ENCODE measurements at regions not wholly inside any gene's neighbourhood (a gene's known extent, or its start where the extent isn't known, plus 50 kb on each side); places are given as distances from the start of the nearest gene placed in this dataset.
"Not testable (repeated sequence)": the region's sequence is repeated elsewhere in the genome, so short reads cannot be mapped to it uniquely, and the experiment has no call there.

GRCh38 chr5:136466041-136466415 is 100.7 kb upstream of the TRPC7 start:
- DNase-seq, result no peak

GRCh38 chr5:136458481-136458880 is 93.1 kb upstream of the TRPC7 start:
- no peak for DNase-seq

- peak in 2 of 3 donors; percentile 8 to 21 for DNase-seq
Observed at GRCh38 chr5:136457390-136458013, 92.2 kb upstream of the TRPC7 start.

- DNase-seq, result no peak
Observed at GRCh38 chr5:136455409-136455808, 90.1 kb upstream of the TRPC7 start.

DNA sequence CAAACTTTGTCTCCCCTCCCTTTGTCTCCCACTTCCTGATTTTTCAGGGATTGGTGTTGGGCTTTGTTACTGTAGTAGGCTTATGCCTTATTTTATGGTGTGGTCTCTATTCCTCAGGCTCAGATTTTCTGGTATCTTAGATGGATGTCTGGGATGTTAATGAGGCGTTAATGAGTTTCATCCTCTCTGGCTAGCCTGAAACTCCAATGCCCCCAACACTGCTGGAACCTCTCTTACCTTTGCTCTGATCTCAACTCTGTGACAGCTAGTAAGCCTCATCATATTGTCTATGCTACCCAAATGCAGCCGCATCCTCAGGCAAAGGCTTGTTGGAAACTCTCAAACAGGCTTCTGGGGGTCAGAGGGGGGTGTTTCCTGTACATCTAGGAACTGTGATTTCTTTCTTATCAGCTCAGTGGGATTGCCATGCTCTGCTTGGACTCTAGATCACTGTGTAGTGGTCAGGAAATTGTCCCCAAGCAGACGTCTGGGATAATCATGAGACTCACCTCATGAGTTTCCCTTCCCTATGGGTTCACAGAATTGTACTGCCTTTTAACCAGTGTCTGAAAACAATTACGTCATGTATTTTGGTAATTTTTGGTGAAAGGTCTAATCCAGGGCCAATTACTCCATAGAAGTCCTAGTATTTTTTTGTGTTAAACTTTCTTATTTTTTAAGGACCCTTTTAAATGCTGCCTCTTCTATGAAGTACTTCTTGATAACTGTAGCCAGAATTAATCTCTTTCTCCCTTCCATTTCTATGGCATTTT is 88.8 kb upstream of the TRPC7 start:
- DNase-seq, result no peak

DNA sequence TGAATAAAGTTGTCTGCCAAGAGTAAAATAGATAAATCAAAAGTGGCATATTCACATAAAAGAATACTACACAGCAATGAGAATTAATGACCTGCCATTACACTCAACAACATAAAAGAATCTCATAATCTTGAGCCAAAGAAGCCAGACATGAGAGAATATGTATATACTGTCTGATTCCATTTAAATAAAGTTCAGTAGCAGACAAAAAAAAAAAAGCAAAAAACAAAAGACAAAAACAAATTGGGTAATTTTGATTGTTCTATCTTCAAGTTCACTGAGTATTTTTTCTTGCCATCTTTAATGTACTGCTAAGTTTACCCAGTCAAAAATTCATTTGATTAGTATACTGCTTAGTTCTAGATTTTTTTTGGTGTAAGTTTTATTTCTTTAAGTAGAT is 87.9 kb upstream of the TRPC7 start:
- no peak for DNase-seq

DNA sequence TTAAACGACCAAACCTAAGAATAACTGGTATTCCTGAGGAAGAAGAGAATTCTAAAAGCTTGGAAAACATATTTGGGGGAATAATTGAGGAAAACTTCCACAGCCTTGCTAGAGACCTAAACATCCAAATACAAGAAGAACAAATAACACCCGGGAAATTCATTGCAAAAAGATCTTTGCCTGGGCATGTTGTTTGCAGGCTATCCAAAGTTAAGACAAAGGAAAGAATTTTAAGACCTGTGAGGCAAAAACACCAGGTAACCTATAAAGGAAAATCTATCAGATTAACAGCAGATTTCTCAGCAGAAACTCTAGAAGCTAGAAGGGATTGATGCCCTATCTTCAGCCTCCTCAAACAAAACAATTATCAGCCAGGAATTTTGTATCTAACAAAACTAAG is 82.2 kb upstream of the TRPC7 start:
- not testable (repeated sequence) for DNase-seq

DNA sequence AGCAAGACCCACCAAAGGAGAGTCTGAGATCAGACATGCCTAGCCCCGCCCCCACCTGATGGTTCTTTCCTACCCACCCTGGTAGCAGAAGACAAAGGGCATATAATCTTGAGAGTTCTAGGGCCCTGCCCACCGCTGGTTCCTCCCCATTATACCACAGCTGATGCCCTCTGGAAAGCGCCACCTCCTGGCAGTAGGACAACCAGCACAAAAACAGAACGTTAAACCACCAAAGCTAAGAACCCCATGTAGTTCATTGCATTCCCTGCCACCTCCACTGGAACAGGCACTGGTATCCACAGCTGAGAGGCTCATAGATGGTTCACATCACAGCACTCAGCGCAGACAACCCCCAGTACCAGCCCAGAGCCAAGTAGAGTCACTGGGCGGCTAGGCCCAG is 81.2 kb upstream of the TRPC7 start:
- no peak for DNase-seq

DNA sequence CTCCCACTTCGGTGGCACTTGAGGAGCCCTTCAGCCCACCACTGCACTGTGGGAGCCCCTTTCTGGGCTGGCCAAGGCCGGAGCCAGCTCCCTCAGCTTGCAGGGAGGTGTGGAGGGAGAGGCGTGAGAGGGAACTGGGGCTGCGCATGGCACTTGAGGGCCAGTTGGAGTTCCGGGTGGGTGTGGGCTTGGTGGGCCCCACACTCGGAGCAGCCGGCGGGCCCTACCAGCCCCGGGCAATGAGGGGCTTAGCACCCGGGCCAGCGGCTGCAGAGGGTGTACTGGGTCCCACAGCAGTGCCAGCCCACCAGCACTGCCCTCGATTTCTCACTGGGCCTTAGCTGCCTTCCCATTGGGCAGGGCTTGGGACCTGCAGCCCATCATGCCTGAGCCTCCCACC is 78.8 kb upstream of the TRPC7 start:
- not testable (repeated sequence) for DNase-seq

DNA sequence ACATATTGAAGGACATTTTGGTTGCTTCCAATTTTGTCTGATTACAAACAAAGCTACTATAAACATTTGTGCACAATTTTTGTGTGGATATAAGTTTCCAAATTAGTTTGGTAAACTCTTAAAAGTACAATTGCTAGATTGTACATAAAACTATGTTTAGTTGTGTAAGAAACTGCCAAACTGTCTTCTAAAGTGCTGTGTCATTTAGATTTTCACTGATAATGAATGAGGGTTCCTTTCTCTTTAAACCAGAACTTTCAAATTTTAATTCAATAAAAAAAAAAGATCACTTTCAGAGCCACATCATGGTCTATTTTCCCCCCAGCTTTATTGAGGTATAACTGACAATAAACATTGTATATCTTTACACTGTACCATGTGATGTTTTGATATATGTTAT is 74.0 kb upstream of the TRPC7 start:
- no peak for DNase-seq

- DNase-seq, result no peak
Observed at GRCh38 chr5:136435946-136436543, 70.7 kb upstream of the TRPC7 start.

GRCh38 chr5:136434795-136435194 is 69.5 kb upstream of the TRPC7 start:
- DNase-seq, result no peak

DNA sequence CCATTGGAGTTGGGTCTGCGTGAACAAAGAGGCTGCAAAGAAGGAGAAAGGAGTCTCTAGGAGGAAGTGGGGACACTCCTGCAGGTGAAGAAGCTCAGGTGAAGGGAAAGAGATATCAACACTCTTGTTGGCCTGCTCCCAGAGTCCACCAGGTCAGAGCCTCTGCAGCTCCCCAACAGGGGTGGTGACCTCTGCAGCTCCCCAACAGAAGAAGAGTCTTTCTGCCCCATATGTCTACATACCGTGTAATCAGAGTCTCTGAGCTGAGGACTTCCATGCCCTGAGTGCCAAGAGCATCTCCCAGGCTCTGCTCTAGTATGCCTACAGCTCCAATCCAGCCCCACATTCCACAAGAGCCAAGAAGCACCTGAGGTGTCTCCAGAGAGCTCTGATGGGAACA is 67.4 kb upstream of the TRPC7 start:
- no peak for DNase-seq

- no peak for DNase-seq
Observed at GRCh38 chr5:136430081-136430480, 64.7 kb upstream of the TRPC7 start.

GRCh38 chr5:136427426-136427825 is 62.1 kb upstream of the TRPC7 start:
- DNase-seq, result no peak

DNA sequence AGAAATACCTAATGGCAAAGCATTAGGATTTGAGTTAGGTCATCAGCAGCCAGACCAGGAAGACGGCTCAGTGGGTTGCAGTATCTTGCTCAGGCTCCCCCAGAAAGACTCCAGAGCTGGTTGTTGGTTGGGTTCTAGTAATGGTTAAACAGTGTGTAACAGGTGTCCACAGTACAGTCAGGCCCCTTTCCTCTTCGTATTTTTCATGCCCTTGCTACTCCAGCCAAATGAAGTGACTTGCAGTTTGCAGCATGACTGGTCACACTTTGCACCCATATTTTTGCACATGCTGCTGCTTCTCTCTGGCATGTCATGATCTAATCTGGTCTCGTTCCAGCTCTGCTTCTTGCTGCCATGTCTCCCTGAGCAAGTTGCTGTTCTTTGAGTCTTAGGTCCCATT is 60.6 kb upstream of the TRPC7 start:
- no peak for DNase-seq

DNA sequence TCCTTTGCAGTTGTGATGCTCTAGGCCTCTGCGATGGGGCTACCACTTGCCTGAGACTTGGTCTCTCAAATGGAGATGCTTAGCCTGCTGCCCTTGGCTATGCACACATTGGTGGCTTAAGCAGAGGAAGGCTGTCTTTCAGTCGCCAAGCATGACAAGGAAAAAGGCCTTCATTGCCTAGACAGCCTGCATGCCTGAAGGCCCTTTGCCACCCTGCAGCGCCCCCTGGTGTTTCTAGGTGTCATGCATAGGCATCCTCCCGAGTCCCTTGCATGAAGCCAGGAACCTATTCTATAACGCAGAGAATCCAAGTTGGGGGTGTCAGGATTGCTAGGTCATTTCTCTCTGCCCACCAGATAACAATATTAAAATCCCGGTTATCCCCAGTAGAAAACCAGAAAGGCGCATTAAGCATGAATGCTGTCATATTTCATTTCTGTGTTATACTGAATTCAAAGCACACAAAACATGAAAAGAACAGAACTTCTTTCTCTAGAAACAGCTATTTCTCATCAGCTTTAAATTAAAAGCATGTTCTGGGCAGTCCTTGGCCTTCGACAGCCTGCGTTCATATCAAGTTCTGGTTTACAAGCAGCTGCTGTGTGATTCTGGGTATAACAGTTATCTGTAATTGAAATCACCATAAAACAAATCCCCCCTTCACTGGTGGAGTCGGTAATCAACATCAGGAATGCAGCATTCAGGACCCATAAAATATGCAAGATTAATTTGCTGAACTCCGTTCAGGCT is 59.7 kb upstream of the TRPC7 start:
- peak; percentile 33 to 68 (median 55) for DNase-seq

GRCh38 chr5:136423944-136424606 is 58.7 kb upstream of the TRPC7 start:
- no peak for DNase-seq

GRCh38 chr5:136420168-136420898 is 55.0 kb upstream of the TRPC7 start:
- DNase-seq, result no peak

DNA sequence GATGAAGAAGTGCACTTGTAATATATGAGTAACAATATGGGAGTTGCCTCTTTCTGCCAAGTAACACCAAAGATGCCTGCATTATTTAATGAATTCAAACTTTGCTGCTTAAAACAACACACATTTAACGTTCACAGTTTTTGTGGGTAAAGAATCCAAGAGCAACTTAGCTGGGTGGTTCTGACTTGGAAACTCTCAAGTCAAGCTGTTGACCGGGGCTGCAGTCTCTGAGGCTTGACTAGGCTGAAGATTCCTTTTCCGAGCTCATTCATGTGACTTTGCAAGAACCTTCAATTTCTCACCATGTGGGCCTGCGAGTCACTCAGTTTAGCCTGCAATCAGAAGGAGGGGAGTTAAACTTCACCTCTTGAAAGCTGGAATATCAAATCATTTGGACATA is 53.0 kb upstream of the TRPC7 start:
- no peak for DNase-seq

Data from muscle of back (tissue), 3 donors.